ENCODE measurements at regions not wholly inside any gene's neighbourhood (a gene's known extent, or its start where the extent isn't known, plus 50 kb on each side); places are given as distances from the start of the nearest gene placed in this dataset.

- no peak overlapping the region for H3K4me3 ChIP-seq (ENCODE audit: low read depth, low read length)
- CTCF ChIA-PET = no interaction called here
- TF ChIP-seq CTCF (IDR thresholded peaks at IDR 0.05; ENCODE audit: insufficient read depth in 1 of 2, low read depth in 1 of 2, low read length in 1 of 2, severe bottlenecking in 1 of 2, unreplicated experiment in 1 of 2) = no peak
- Mint-ChIP-seq H3K36me3 (ENCODE audit: insufficient read depth, unreplicated experiment) (no peaks in the 10 kb centered on the region), H3K27me3 (ENCODE audit: insufficient read depth, unreplicated experiment) (peaks cover 7% of the 10 kb centered on the region), H3K9me3 (ENCODE audit: unreplicated experiment) (no peaks in the 10 kb centered on the region), H3K4me3 (ENCODE audit: unreplicated experiment) (no peak overlapping the region), H3K4me1 (ENCODE audit: low read depth, unreplicated experiment) (no peaks in the 10 kb centered on the region), H3K27ac (ENCODE audit: unreplicated experiment) (no peak overlapping the region)
- H3K9me3 ChIP-seq = no peaks in the 10 kb centered on the region
- no peaks in the 10 kb centered on the region for H3K36me3 ChIP-seq (ENCODE audit: control insufficient read depth, insufficient read depth, low read length)
- no peaks in the 10 kb centered on the region for H3K4me1 ChIP-seq
- H3K27me3 ChIP-seq (replicated peaks; ENCODE audit: control insufficient read depth, insufficient read depth, low read length) = no peaks in the 10 kb centered on the region
- no peak for DNase-seq
- no TSS peak for BruUV-seq (replicated peaks)
- POLR2A ChIA-PET = no interaction called here
- intact Hi-C loops (cut with micrococcal nuclease; ENCODE audit: unreplicated experiment) = no loop called here
Measured at GRCh38 chr2:235218486-235218907, 266.7 kb downstream of the SH3BP4 start.

GRCh38 chr2:235219048-235219447, 267.2 kb downstream of the SH3BP4 start:
- no peaks in the 10 kb centered on the region for H3K27me3 ChIP-seq (replicated peaks; ENCODE audit: control insufficient read depth, insufficient read depth, low read length)
- CTCF ChIA-PET = no interaction called here

GRCh38 chr2:235220331-235220730, 268.5 kb downstream of the SH3BP4 start:
- peaks cover 9% of the 10 kb centered on the region for H3K27me3 Mint-ChIP-seq (ENCODE audit: insufficient read depth, unreplicated experiment)
- Histone ChIP-seq H3K27me3 (replicated peaks; ENCODE audit: control insufficient read depth, insufficient read depth, low read length) (no peaks in the 10 kb centered on the region), H3K4me3 (ENCODE audit: low read depth, low read length) (no peak overlapping the region), H3K36me3 (ENCODE audit: control insufficient read depth, insufficient read depth, low read length) (no peaks in the 10 kb centered on the region), H3K9me3 (no peaks in the 10 kb centered on the region), H3K4me1 (no peaks in the 10 kb centered on the region)
- no peak overlapping the region for H3K27ac Mint-ChIP-seq (ENCODE audit: unreplicated experiment)
- ChIA-PET CTCF (no interaction called here), POLR2A (no interaction called here)
- no peaks in the 10 kb centered on the region for H3K4me1 Mint-ChIP-seq (ENCODE audit: low read depth, unreplicated experiment)
- DNase-seq = no peak
- H3K9me3 Mint-ChIP-seq (ENCODE audit: unreplicated experiment) = no peaks in the 10 kb centered on the region
- no TSS peak for BruUV-seq (replicated peaks)
- H3K4me3 Mint-ChIP-seq (ENCODE audit: unreplicated experiment) = no peak overlapping the region
- H3K36me3 Mint-ChIP-seq (ENCODE audit: insufficient read depth, unreplicated experiment) = no peaks in the 10 kb centered on the region
- no peak for TF ChIP-seq CTCF (IDR thresholded peaks at IDR 0.05; ENCODE audit: insufficient read depth in 1 of 2, low read depth in 1 of 2, low read length in 1 of 2, severe bottlenecking in 1 of 2, unreplicated experiment in 1 of 2)
- intact Hi-C loops (cut with micrococcal nuclease; ENCODE audit: unreplicated experiment) = no loop called here

More at GRCh38 chr2:235219048-235219447, 267.2 kb downstream of the SH3BP4 start:
- DNase-seq = no peak
- Histone ChIP-seq H3K9me3 (no peaks in the 10 kb centered on the region), H3K36me3 (ENCODE audit: control insufficient read depth, insufficient read depth, low read length) (no peaks in the 10 kb centered on the region), H3K4me3 (ENCODE audit: low read depth, low read length) (no peak overlapping the region), H3K4me1 (no peaks in the 10 kb centered on the region)
- Mint-ChIP-seq H3K27ac (ENCODE audit: unreplicated experiment) (no peak overlapping the region), H3K36me3 (ENCODE audit: insufficient read depth, unreplicated experiment) (no peaks in the 10 kb centered on the region), H3K4me1 (ENCODE audit: low read depth, unreplicated experiment) (no peaks in the 10 kb centered on the region), H3K27me3 (ENCODE audit: insufficient read depth, unreplicated experiment) (peaks cover 9% of the 10 kb centered on the region), H3K9me3 (ENCODE audit: unreplicated experiment) (no peaks in the 10 kb centered on the region), H3K4me3 (ENCODE audit: unreplicated experiment) (no peak overlapping the region)
- POLR2A ChIA-PET = no interaction called here
- BruUV-seq (replicated peaks) = no TSS peak
- intact Hi-C loops (cut with micrococcal nuclease; ENCODE audit: unreplicated experiment) = no loop called here
- no peak for TF ChIP-seq CTCF (IDR thresholded peaks at IDR 0.05; ENCODE audit: insufficient read depth in 1 of 2, low read depth in 1 of 2, low read length in 1 of 2, severe bottlenecking in 1 of 2, unreplicated experiment in 1 of 2)
